Natural killer cell treated with Interleukin-12 subunit alpha and Interleukin-12 subunit beta and Interleukin-15 and Interleukin-18, amount 100 ng/mL, for 72 hours (primary cell): ENCODE measurements at regions not wholly inside any gene's neighbourhood (a gene's known extent, or its start where the extent isn't known, plus 50 kb on each side); places are given as distances from the start of the nearest gene placed in this dataset.
A peak's percentile ranks its signal among the peaks of the same experiment; 100 is the strongest.

Source experiments
- ATAC-seq, 2 donors: fragments of 150-1000 bp; cut with Tn5 transposase in 1 of 2; sonication (Bioruptor Pico), chemical (Tn5 transposase) in 1 of 2; 2 replicates each; pipeline ENCODE4 v1.10.0; 2021
- DNase-seq: peaks from one replicate; pipeline ENCODE4 v3.0.0; 2022; ENCODE audit warnings: low spot score
- H3K27ac Mint-ChIP-seq, 2 donors: 1 replicate in 1 of 2; 2 replicates in 1 of 2; pipeline ENCODE4 v1.8.0; 2022; ENCODE audit warnings: mixed read lengths in 2 of 2, mild to moderate bottlenecking in 1 of 2, moderate library complexity in 1 of 2
- H3K27me3 Mint-ChIP-seq, 2 donors: 1 replicate in 1 of 2; 2 replicates in 1 of 2; pipeline ENCODE4 v1.8.0; 2022; ENCODE audit warnings: mixed read lengths in 2 of 2
- H3K36me3 Mint-ChIP-seq: one replicate; pipeline ENCODE4 v1.8.0; 2022; ENCODE audit warnings: mixed read lengths
- H3K4me1 Mint-ChIP-seq, 2 donors: 1 replicate in 1 of 2; 2 replicates in 1 of 2; pipeline ENCODE4 v1.8.0; 2022; ENCODE audit warnings: low read depth in 2 of 2, mixed read lengths in 2 of 2, mild to moderate bottlenecking in 1 of 2
- H3K4me3 Mint-ChIP-seq: one replicate; pipeline ENCODE4 v1.8.0; 2022; ENCODE audit warnings: mixed read lengths
- H3K9me3 Mint-ChIP-seq: 2 replicates; pipeline ENCODE4 v1.8.0; 2022; ENCODE audit warnings: mixed read lengths

GRCh38 chr7:47649919-47650318 is 68.0 kb upstream of the TNS3 start:
- DNase-seq, result no peak
- Mint-ChIP-seq H3K36me3 (no peaks in the 10 kb centered on the region), H3K27me3 (no peaks in the 10 kb centered on the region), H3K27ac (no peak overlapping the region), H3K4me1 (peaks cover 19 to 22% of the 10 kb centered on the region in 2 donors), H3K4me3 (no peak overlapping the region), H3K9me3 (no peaks in the 10 kb centered on the region)
- ATAC-seq, result no peak

DNA sequence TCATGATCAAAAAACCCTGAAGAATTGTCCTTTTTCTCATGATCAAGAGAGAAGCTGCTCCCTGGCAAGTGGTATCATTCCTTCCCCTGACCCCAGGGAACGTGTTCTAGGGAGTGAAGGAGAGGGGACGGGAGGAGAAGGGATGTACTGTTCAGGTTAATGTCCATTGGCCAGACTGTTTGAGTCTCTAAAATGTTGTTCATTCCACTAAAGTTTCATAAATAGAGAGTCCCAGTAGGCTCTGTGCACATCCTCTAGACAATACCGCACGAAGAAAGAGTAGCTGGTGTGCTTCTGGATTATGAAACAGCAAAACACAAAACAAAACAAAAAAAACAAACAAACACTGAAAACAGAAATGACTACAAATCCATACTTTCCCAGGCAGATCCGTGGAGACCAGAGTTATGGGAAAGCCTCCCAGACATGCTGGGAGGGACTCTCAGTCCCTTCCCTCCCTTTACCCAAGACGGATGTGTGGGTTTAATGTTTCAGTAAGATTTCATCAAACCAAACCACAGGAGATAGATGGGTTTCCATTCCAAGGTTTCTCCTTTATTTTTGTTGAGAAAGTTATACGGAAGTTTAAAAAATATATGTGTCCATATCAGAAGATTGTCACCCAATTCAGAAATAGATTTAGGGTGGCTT is 66.5 kb upstream of the TNS3 start:
- DNase-seq, result peak; percentile 6
- peak overlapping the region in 1 of 2 donors; percentile 28 for H3K27ac Mint-ChIP-seq
- H3K27me3 Mint-ChIP-seq, result peaks cover 0 to 3% of the 10 kb centered on the region in 2 donors
- H3K36me3 Mint-ChIP-seq, result peaks cover 8% of the 10 kb centered on the region
- H3K4me3 Mint-ChIP-seq, result no peak overlapping the region
- ATAC-seq, result no peak
- peaks cover 5% of the 10 kb centered on the region for H3K9me3 Mint-ChIP-seq
- peaks cover 19 to 22% of the 10 kb centered on the region in 2 donors for H3K4me1 Mint-ChIP-seq

GRCh38 chr7:47647918-47648250 is 66.0 kb upstream of the TNS3 start:
- no peak for DNase-seq
- H3K4me3 Mint-ChIP-seq, result no peak overlapping the region
- peaks cover 0 to 4% of the 10 kb centered on the region in 2 donors for H3K27me3 Mint-ChIP-seq
- peaks cover 5% of the 10 kb centered on the region for H3K9me3 Mint-ChIP-seq
- H3K36me3 Mint-ChIP-seq, result peaks cover 9% of the 10 kb centered on the region
- H3K4me1 Mint-ChIP-seq, result peaks cover 19 to 22% of the 10 kb centered on the region in 2 donors
- H3K27ac Mint-ChIP-seq, result peak overlapping the region in 1 of 2 donors; percentile 28
- ATAC-seq, result no peak

DNA sequence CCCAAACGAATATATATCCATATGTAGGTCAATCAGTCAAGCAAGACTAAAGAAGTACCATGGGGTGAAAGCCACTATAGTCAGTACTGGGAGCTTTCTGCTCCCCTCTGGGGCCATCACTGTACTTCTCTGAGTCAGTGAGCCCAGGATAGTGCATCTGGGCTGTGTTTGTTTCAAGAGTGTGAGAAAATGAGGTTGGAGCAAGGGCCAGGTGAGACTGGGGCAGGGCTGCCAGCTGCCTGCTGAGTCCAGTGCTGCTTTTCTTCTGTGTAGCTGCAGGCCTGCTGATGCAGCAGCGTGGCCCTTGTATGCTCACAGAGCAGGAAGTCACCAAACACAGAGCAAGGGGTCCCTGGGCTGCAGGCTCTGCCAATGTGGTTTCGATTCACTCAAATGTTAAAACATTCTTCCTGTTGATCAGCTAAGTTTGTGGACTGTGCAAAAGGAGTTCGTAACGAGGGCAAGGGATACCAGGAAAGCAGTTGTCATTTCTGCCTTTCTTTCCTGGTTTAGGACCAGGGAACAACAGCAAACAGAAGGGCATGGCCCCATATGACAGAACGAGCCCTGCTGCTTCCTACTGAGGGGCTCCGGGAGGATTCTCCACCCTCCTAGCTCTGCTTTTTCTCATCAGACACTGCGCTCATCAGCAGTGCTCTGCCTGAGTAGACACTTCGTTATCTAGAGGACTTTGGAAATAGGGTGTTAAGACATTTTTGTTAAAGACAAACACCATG is 65.4 kb upstream of the TNS3 start:
- Mint-ChIP-seq H3K27ac (peak overlapping the region in 1 of 2 donors; percentile 28), H3K4me3 (no peak overlapping the region), H3K27me3 (peaks cover 0 to 4% of the 10 kb centered on the region in 2 donors), H3K4me1 (peaks cover 19 to 22% of the 10 kb centered on the region in 2 donors), H3K9me3 (peaks cover 5% of the 10 kb centered on the region), H3K36me3 (peaks cover 9% of the 10 kb centered on the region)
- DNase-seq, result peak; percentile 56
- peak; percentile 65 to 75 for ATAC-seq

- DNase-seq, result no peak
- Mint-ChIP-seq H3K27ac (no peak overlapping the region), H3K4me1 (peaks cover 19 to 22% of the 10 kb centered on the region in 2 donors), H3K36me3 (peaks cover 9% of the 10 kb centered on the region), H3K4me3 (no peak overlapping the region), H3K27me3 (peaks cover 0 to 4% of the 10 kb centered on the region in 2 donors), H3K9me3 (peaks cover 5% of the 10 kb centered on the region)
- ATAC-seq, result no peak
Measured at GRCh38 chr7:47643716-47644400, 61.9 kb upstream of the TNS3 start.

- H3K27me3 Mint-ChIP-seq, result peaks cover 0 to 4% of the 10 kb centered on the region in 2 donors
- DNase-seq, result peak; percentile 12
- peaks cover 5% of the 10 kb centered on the region for H3K9me3 Mint-ChIP-seq
Measured at GRCh38 chr7:47640265-47640664, 58.4 kb upstream of the TNS3 start.

DNA sequence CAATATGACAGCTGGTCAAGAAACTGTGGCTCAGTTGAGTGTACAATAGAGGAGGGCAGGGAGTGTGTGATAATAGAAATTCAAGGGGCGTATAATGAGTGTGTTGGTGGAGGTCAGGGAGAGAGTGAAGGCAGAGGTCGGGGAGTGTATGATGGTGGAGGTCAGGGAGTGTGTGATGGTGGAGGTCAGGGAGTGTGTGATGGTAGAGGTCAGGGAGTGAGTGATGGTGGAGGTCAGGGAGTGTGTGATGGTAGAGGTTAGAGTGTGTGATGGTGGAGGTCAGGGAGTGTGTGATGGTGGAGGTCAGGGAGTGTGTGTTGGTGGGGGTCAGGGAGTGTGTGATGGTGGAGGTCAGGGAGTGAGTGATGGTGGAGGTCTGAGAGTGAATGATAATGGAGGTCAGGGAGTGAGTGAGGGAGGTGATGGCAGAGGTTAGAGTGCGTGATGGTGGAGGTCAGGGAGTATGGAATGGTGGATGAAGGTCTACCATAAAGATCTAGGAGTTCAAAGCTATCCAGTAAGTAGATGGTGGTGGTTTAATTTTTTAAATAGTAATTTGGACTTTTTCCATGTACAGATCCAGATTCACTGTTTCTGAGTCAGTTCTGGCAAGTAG is 57.7 kb upstream of the TNS3 start:
- no peak overlapping the region for H3K27ac Mint-ChIP-seq
- no peaks in the 10 kb centered on the region for H3K4me1 Mint-ChIP-seq

More at GRCh38 chr7:47640265-47640664, 58.4 kb upstream of the TNS3 start:
- H3K4me1 Mint-ChIP-seq, result no peaks in the 10 kb centered on the region
- peaks cover 9% of the 10 kb centered on the region for H3K36me3 Mint-ChIP-seq
- H3K4me3 Mint-ChIP-seq, result no peak overlapping the region
- H3K27ac Mint-ChIP-seq, result no peak overlapping the region
- peak in 1 of 2 donors; percentile 43 for ATAC-seq

GRCh38 chr7:47638679-47639315 is 56.9 kb upstream of the TNS3 start:
- H3K27me3 Mint-ChIP-seq, result peaks cover 0 to 4% of the 10 kb centered on the region in 2 donors
- no peak overlapping the region for H3K27ac Mint-ChIP-seq
- H3K4me1 Mint-ChIP-seq, result no peaks in the 10 kb centered on the region
- DNase-seq, result peak; percentile 44
- H3K9me3 Mint-ChIP-seq, result peaks cover 4% of the 10 kb centered on the region
- H3K36me3 Mint-ChIP-seq, result peaks cover 5% of the 10 kb centered on the region
- ATAC-seq, result no peak
- H3K4me3 Mint-ChIP-seq, result no peak overlapping the region

More for the DNA sequence above, 57.7 kb upstream of the TNS3 start:
- peaks cover 0 to 4% of the 10 kb centered on the region in 2 donors for H3K27me3 Mint-ChIP-seq
- H3K4me3 Mint-ChIP-seq, result no peak overlapping the region
- no peak for DNase-seq
- ATAC-seq, result no peak
- H3K9me3 Mint-ChIP-seq, result peaks cover 5% of the 10 kb centered on the region
- peaks cover 9% of the 10 kb centered on the region for H3K36me3 Mint-ChIP-seq

DNA sequence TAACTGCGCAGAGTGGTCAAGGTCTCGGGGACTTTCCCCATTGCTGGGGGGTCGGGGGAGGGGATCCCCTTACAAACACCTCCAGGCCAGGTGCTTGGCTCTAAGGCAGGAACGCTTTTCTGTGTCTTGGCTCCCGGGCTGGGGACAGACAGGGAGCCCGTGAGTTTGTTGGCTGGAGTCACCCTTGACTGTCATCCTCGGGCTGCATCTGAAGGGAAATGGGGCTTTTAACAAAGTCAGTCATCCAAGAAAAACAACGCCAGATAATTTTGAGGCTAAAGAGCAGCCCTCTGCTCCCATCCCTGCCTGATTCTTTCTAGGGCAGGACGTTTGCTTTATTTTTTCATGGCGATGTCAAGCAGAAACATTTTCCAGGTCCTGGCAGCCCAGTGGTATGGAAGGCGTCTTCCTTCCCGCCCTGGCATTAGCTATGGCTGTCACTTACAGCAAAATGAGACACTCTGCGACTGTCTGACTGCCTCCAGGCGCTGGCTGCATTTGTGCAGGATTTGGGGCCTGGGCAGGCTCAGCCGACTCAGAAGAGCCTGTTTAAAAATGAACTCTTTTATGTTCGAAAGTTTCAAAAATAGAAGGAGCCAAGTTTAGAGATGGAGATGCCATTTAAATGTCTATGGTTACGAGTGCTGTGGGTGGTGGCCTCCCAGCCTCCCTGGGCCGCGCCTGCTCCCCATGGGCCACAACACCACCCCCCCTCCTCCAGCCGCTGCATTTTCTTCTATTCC is 54.7 kb upstream of the TNS3 start:
- H3K36me3 Mint-ChIP-seq, result no peaks in the 10 kb centered on the region
- no peaks in the 10 kb centered on the region for H3K27me3 Mint-ChIP-seq
- ATAC-seq (no peak), DNase-seq (peak; percentile 28)
- no peak overlapping the region for H3K27ac Mint-ChIP-seq
- H3K4me1 Mint-ChIP-seq, result no peaks in the 10 kb centered on the region
- no peaks in the 10 kb centered on the region for H3K9me3 Mint-ChIP-seq
- H3K4me3 Mint-ChIP-seq, result no peak overlapping the region

- no peak overlapping the region for H3K4me3 Mint-ChIP-seq
- no peaks in the 10 kb centered on the region for H3K9me3 Mint-ChIP-seq
- ATAC-seq (no peak), DNase-seq (peak; percentile 22)
- H3K27me3 Mint-ChIP-seq, result no peaks in the 10 kb centered on the region
- H3K4me1 Mint-ChIP-seq, result no peaks in the 10 kb centered on the region
- no peak overlapping the region for H3K27ac Mint-ChIP-seq
- no peaks in the 10 kb centered on the region for H3K36me3 Mint-ChIP-seq
Measured at GRCh38 chr7:47636081-47636432, 54.1 kb upstream of the TNS3 start.

GRCh38 chr7:47635091-47636080 is 53.5 kb upstream of the TNS3 start:
- H3K27me3 Mint-ChIP-seq, result no peaks in the 10 kb centered on the region
- DNase-seq (peak; percentile 46), ATAC-seq (peak in 1 of 2 donors; percentile 26)
- no peak overlapping the region for H3K4me3 Mint-ChIP-seq
- no peaks in the 10 kb centered on the region for H3K4me1 Mint-ChIP-seq
- no peak overlapping the region for H3K27ac Mint-ChIP-seq
- no peaks in the 10 kb centered on the region for H3K9me3 Mint-ChIP-seq
- no peaks in the 10 kb centered on the region for H3K36me3 Mint-ChIP-seq

DNA sequence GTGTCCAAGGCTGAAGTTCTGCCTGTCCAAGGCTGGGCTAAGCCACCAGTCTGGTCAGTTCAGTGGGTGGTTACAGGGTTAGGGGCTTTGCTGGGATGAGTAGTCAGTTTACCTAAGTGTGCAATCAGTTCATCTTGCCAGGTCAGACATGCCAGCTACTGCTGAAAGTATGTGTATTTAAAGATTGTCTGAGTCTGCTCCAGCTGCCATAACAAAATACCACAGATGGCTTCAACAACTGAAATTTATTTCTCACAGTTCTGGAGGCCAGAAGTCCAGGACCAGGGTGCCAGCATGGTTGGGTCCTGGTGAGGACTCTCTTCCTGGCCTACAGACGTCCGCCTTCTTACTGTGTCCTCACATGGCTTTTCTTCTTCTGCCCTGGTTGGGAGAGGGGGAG is 52.4 kb upstream of the TNS3 start:
- H3K27ac Mint-ChIP-seq, result no peak overlapping the region
- no peak for ATAC-seq
- no peaks in the 10 kb centered on the region for H3K36me3 Mint-ChIP-seq
- H3K4me1 Mint-ChIP-seq, result no peaks in the 10 kb centered on the region
- no peaks in the 10 kb centered on the region for H3K27me3 Mint-ChIP-seq
- H3K4me3 Mint-ChIP-seq, result no peak overlapping the region
- no peak for DNase-seq
- H3K9me3 Mint-ChIP-seq, result no peaks in the 10 kb centered on the region
